NCI-H1930 (cell line): ENCODE measurements at regions not wholly inside any gene's neighbourhood (a gene's known extent, or its start where the extent isn't known, plus 50 kb on each side); places are given as distances from the start of the nearest gene placed in this dataset.
"Not testable (repeated sequence)": the region's sequence is repeated elsewhere in the genome, so short reads cannot be mapped to it uniquely, and the experiment has no call there.

Experiments used
- DNase-seq, 2 experiments: peaks; one replicate each; lab custom pipeline; 2025; lab: John Stamatoyannopoulos, UW

GRCh38 chr14:37844614-37845013, 249.2 kb downstream of the TTC6 start:
- DNase-seq, result no peak

- no peak for DNase-seq
These were observed 253.7 kb downstream of the TTC6 start for GRCh38 chr14:37848985-37849621.

GRCh38 chr14:37851054-37851453, 255.6 kb downstream of the TTC6 start:
- DNase-seq, result no peak

GRCh38 chr14:37855871-37856270, 260.4 kb downstream of the TTC6 start:
- DNase-seq, result no peak

- DNase-seq, result no peak
These were observed 262.4 kb downstream of the TTC6 start for GRCh38 chr14:37857774-37858266.

- DNase-seq, result no peak
These were observed 263.3 kb downstream of the TTC6 start for GRCh38 chr14:37858733-37859132.

- no peak for DNase-seq
These were observed 263.7 kb downstream of the TTC6 start for GRCh38 chr14:37859177-37859576.

- DNase-seq, result no peak
These were observed 266.8 kb downstream of the TTC6 start for GRCh38 chr14:37862263-37862662.

GRCh38 chr14:37864128-37864527, 268.7 kb downstream of the TTC6 start:
- no peak for DNase-seq

GRCh38 chr14:37864861-37865718, 269.7 kb downstream of the TTC6 start:
- no peak for DNase-seq

GRCh38 chr14:37865719-37866549, 270.5 kb downstream of the TTC6 start:
- DNase-seq, result no peak

- DNase-seq, result no peak
These were observed 274.2 kb downstream of the TTC6 start for GRCh38 chr14:37869633-37870032.

GRCh38 chr14:37870170-37870569, 274.7 kb downstream of the TTC6 start:
- no peak for DNase-seq

- DNase-seq, result no peak
These were observed 275.4 kb downstream of the TTC6 start for GRCh38 chr14:37870632-37871346.

- DNase-seq, result not testable (repeated sequence)
These were observed 278.6 kb downstream of the TTC6 start for GRCh38 chr14:37874065-37874428.

GRCh38 chr14:37874429-37875109, 279.1 kb downstream of the TTC6 start:
- peak; percentile 21 to 63 for DNase-seq

GRCh38 chr14:37888234-37888633, 292.8 kb downstream of the TTC6 start:
- DNase-seq, result no peak

- no peak for DNase-seq
These were observed 293.7 kb downstream of the TTC6 start for GRCh38 chr14:37889087-37889486.

- DNase-seq, result no peak
These were observed 294.7 kb downstream of the TTC6 start for GRCh38 chr14:37890095-37890494.

- DNase-seq, result not testable (repeated sequence)
These were observed 296.1 kb downstream of the TTC6 start for GRCh38 chr14:37891500-37891899.

- DNase-seq, result no peak
These were observed 299.0 kb downstream of the TTC6 start for GRCh38 chr14:37894463-37894862.
